ENCODE measurements at regions not wholly inside any gene's neighbourhood (a gene's known extent, or its start where the extent isn't known, plus 50 kb on each side); places are given as distances from the start of the nearest gene placed in this dataset.

DNA sequence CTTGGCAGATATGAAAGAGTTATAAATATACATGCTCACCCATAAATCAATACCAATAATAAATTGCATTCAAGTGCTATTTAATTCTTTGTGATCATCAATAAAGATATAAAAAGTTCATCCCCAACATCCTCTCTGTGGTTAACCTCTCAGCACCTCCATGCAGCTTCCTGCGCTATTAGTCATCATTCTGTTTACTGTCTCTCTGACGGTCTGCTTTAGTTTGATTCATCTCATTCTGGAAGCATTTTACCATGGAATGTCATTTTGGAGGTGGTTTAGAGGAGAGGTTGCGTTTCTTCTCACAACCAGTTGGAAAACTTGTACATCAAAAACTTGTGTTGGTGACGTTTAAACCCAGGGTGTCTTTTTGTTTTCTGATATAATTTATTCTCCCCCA is 486.6 kb downstream of the BRINP1 start:
- H3K79me2 ChIP-seq (replicated peaks; ENCODE audit: insufficient read depth, low read length): no peaks in the 10 kb centered on the region
- H3K4me3 ChIP-seq (ENCODE audit: low read length): no peak overlapping the region
- TF ChIP-seq, protein P1, sequence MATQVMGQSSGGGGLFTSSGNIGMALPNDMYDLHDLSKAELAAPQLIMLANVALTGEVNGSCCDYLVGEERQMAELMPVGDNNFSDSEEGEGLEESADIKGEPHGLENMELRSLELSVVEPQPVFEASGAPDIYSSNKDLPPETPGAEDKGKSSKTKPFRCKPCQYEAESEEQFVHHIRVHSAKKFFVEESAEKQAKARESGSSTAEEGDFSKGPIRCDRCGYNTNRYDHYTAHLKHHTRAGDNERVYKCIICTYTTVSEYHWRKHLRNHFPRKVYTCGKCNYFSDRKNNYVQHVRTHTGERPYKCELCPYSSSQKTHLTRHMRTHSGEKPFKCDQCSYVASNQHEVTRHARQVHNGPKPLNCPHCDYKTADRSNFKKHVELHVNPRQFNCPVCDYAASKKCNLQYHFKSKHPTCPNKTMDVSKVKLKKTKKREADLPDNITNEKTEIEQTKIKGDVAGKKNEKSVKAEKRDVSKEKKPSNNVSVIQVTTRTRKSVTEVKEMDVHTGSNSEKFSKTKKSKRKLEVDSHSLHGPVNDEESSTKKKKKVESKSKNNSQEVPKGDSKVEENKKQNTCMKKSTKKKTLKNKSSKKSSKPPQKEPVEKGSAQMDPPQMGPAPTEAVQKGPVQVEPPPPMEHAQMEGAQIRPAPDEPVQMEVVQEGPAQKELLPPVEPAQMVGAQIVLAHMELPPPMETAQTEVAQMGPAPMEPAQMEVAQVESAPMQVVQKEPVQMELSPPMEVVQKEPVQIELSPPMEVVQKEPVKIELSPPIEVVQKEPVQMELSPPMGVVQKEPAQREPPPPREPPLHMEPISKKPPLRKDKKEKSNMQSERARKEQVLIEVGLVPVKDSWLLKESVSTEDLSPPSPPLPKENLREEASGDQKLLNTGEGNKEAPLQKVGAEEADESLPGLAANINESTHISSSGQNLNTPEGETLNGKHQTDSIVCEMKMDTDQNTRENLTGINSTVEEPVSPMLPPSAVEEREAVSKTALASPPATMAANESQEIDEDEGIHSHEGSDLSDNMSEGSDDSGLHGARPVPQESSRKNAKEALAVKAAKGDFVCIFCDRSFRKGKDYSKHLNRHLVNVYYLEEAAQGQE (IDR thresholded peaks at IDR 0.05; ENCODE audit: borderline replicate concordance): no peak
- TF ChIP-seq SMC3 (conservative IDR thresholded peaks at IDR 0.05; ENCODE audit: poor library complexity) (no peak), TAF1 (IDR thresholded peaks at IDR 0.05; ENCODE audit: low read depth) (no peak), MXI1 (conservative IDR thresholded peaks at IDR 0.05; ENCODE audit: poor library complexity, severe bottlenecking) (no peak), RAD21 (conservative IDR thresholded peaks at IDR 0.05) (no peak), EZH2 (IDR thresholded peaks at IDR 0.05; ENCODE audit: borderline replicate concordance, insufficient read depth, low read length, poor library complexity, severe bottlenecking) (no peak), EP300 (conservative IDR thresholded peaks at IDR 0.05; ENCODE audit: poor library complexity, severe bottlenecking) (no peak), POLR2AphosphoS5 (IDR thresholded peaks at IDR 0.05) (no peak)
- TF ChIP-seq, protein P2, sequence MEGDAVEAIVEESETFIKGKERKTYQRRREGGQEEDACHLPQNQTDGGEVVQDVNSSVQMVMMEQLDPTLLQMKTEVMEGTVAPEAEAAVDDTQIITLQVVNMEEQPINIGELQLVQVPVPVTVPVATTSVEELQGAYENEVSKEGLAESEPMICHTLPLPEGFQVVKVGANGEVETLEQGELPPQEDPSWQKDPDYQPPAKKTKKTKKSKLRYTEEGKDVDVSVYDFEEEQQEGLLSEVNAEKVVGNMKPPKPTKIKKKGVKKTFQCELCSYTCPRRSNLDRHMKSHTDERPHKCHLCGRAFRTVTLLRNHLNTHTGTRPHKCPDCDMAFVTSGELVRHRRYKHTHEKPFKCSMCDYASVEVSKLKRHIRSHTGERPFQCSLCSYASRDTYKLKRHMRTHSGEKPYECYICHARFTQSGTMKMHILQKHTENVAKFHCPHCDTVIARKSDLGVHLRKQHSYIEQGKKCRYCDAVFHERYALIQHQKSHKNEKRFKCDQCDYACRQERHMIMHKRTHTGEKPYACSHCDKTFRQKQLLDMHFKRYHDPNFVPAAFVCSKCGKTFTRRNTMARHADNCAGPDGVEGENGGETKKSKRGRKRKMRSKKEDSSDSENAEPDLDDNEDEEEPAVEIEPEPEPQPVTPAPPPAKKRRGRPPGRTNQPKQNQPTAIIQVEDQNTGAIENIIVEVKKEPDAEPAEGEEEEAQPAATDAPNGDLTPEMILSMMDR (IDR thresholded peaks at IDR 0.05; ENCODE audit: poor library complexity, severe bottlenecking): no peak
- no peak overlapping the region for H3K27ac ChIP-seq (ENCODE audit: low read length)
- H3K9me2 ChIP-seq (ENCODE audit: insufficient read depth, low read length): no peaks in the 10 kb centered on the region
- H4K20me1 ChIP-seq (ENCODE audit: insufficient read depth): no peaks in the 10 kb centered on the region
- H3K36me3 ChIP-seq (ENCODE audit: insufficient read depth, low read length): no peaks in the 10 kb centered on the region
- no peaks in the 10 kb centered on the region for H3F3A ChIP-seq (ENCODE audit: insufficient read depth, low read length, poor library complexity, severe bottlenecking)
- no peak overlapping the region for H3K4me2 ChIP-seq (ENCODE audit: low read length)
- no peak overlapping the region for H3K9ac ChIP-seq (ENCODE audit: low read length)
- H3K9me3 ChIP-seq (ENCODE audit: low read length): no peaks in the 10 kb centered on the region
- no peak overlapping the region for H2AFZ ChIP-seq (ENCODE audit: low read depth, low read length)
- no peaks in the 10 kb centered on the region for H3K27me3 ChIP-seq (ENCODE audit: insufficient read depth, low read depth, low read length)

DNA sequence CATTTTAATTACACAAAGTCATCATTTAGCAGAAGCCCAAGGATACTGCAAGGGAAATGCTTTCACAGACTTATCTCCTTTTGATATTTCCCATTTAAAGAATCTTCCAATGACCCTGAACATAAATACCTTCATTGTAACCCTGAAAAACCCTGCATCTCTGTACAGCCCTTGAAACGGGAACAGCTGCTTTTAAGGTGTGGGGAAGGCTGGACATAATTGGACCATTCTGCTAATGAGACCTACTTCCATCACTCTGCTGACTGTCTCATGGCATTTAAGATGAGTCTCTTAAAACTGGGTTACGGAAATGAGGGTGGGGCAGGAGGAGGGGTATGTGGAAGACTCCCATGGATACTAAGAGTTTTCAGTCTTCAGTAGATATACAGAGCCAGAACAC is 485.8 kb downstream of the BRINP1 start:
- Histone ChIP-seq H2AFZ (ENCODE audit: low read depth, low read length) (no peak overlapping the region), H3K4me2 (ENCODE audit: low read length) (no peak overlapping the region), H3K9ac (ENCODE audit: low read length) (no peak overlapping the region), H3F3A (ENCODE audit: insufficient read depth, low read length, poor library complexity, severe bottlenecking) (no peaks in the 10 kb centered on the region), H4K20me1 (ENCODE audit: insufficient read depth) (no peaks in the 10 kb centered on the region), H3K79me2 (replicated peaks; ENCODE audit: insufficient read depth, low read length) (no peaks in the 10 kb centered on the region), H3K4me3 (ENCODE audit: low read length) (no peak overlapping the region), H3K27me3 (ENCODE audit: insufficient read depth, low read depth, low read length) (no peaks in the 10 kb centered on the region), H3K9me3 (ENCODE audit: low read length) (no peaks in the 10 kb centered on the region), H3K27ac (ENCODE audit: low read length) (no peak overlapping the region), H3K36me3 (ENCODE audit: insufficient read depth, low read length) (no peaks in the 10 kb centered on the region), H3K9me2 (ENCODE audit: insufficient read depth, low read length) (no peaks in the 10 kb centered on the region)
- TF ChIP-seq, protein P2 (IDR thresholded peaks at IDR 0.05; ENCODE audit: poor library complexity, severe bottlenecking): no peak
- TF ChIP-seq EP300 (conservative IDR thresholded peaks at IDR 0.05; ENCODE audit: poor library complexity, severe bottlenecking) (no peak), TAF1 (IDR thresholded peaks at IDR 0.05; ENCODE audit: low read depth) (no peak), RAD21 (conservative IDR thresholded peaks at IDR 0.05) (no peak), SMC3 (conservative IDR thresholded peaks at IDR 0.05; ENCODE audit: poor library complexity) (no peak), EZH2 (IDR thresholded peaks at IDR 0.05; ENCODE audit: borderline replicate concordance, insufficient read depth, low read length, poor library complexity, severe bottlenecking) (no peak), POLR2AphosphoS5 (IDR thresholded peaks at IDR 0.05) (no peak)
- TF ChIP-seq, protein P1 (IDR thresholded peaks at IDR 0.05; ENCODE audit: borderline replicate concordance): no peak

Measured in neural cell (in vitro differentiated cells).